HEK293 (cell line): ENCODE measurements at regions not wholly inside any gene's neighbourhood (a gene's known extent, or its start where the extent isn't known, plus 50 kb on each side); places are given as distances from the start of the nearest gene placed in this dataset.

Experiments
- CTCF ChIA-PET: fragments of 350-600 bp; formaldehyde crosslinking; extraction: SDS; loops from one replicate; lab custom pipeline; 2021; ENCODE audit warnings: antibody characterized with exemption; lab: Yijun Ruan, JAX
- POLR2A ChIA-PET: fragments of 300-600 bp; formaldehyde crosslinking; extraction: SDS; loops from one replicate; lab custom pipeline; 2020; ENCODE audit warnings: antibody characterized with exemption, inconsistent platforms; lab: Yijun Ruan, JAX
- H3K27ac ChIP-seq: fragments of 200-500 bp; sonication (Bioruptor generic); 2 replicates; pipeline ENCODE4 v1.5.1; 2014; ENCODE audit warnings: low read depth, low read length, control low read depth, inconsistent platforms; ENCODE audit errors: extremely low read depth
- H3K36me3 ChIP-seq, 2 experiments: fragments of 200-500 bp in 1 of 2; sonication (Bioruptor generic) in 1 of 2; 1 replicate in 1 of 2; 2 replicates in 1 of 2; pipeline ENCODE4 v1.5.1; 2014 to 2017; ENCODE audit warnings: inconsistent platforms in 2 of 2, low read length in 2 of 2; ENCODE audit not compliant: control insufficient read depth in 2 of 2, insufficient read depth in 1 of 2
- H3K4me1 ChIP-seq: fragments of 200-500 bp; sonication (Bioruptor generic); 2 replicates; pipeline ENCODE4 v1.5.1; 2014; ENCODE audit warnings: mild to moderate bottlenecking, low read length, inconsistent platforms; ENCODE audit not compliant: control insufficient read depth, insufficient read depth
- H3K4me3 ChIP-seq: 2 replicates; pipeline ENCODE4 v1.5.1; 2011; ENCODE audit warnings: low read depth, mild to moderate bottlenecking, control low read depth, low read length, moderate library complexity
- H3K9me3 ChIP-seq: fragments of 200-500 bp; sonication (Bioruptor generic); 2 replicates; pipeline ENCODE4 v1.5.1; 2014; ENCODE audit warnings: low read depth, low read length, inconsistent platforms; ENCODE audit not compliant: control insufficient read depth, insufficient read depth
- GLI4 ChIP-seq: fragments of 450-650 bp; formaldehyde crosslinking; IDR thresholded peaks from 2 replicates; pipeline ENCODE4 v1.5.1; 2016; ENCODE audit warnings: missing biosample characterization, missing genetic modification characterization
- GLIS2 ChIP-seq: fragments of 450-650 bp; formaldehyde crosslinking; IDR thresholded peaks from 2 replicates; pipeline ENCODE4 v1.5.1; 2016; ENCODE audit warnings: missing biosample characterization, missing genetic modification characterization
- HOXC10 ChIP-seq: sonication (generic); formaldehyde crosslinking; IDR thresholded peaks from 2 replicates; pipeline ENCODE4 v1.8.1; 2023; ENCODE audit warnings: mild to moderate bottlenecking, missing genetic modification reagents
- KLF10 ChIP-seq: fragments of 450-650 bp; IDR thresholded peaks from 2 replicates; pipeline ENCODE4 v1.5.1; 2018; ENCODE audit warnings: missing biosample characterization, mild to moderate bottlenecking, missing genetic modification characterization
- KLF8 ChIP-seq: fragments of 450-650 bp; formaldehyde crosslinking; IDR thresholded peaks from 2 replicates; pipeline ENCODE4 v1.5.1; 2016; ENCODE audit warnings: missing biosample characterization, missing genetic modification characterization
- MYNN ChIP-seq: fragments of 450-650 bp; formaldehyde crosslinking; IDR thresholded peaks from 2 replicates; pipeline ENCODE4 v1.5.1; 2016; ENCODE audit warnings: missing biosample characterization, missing genetic modification characterization, borderline replicate concordance
- REST ChIP-seq: fragments of 450-650 bp; formaldehyde crosslinking; IDR thresholded peaks from 2 replicates; pipeline ENCODE4 v1.5.1; 2016; ENCODE audit warnings: missing biosample characterization, missing genetic modification characterization
- SCRT1 ChIP-seq: fragments of 450-650 bp; formaldehyde crosslinking; IDR thresholded peaks from 2 replicates; pipeline ENCODE4 v1.5.1; 2016; ENCODE audit warnings: missing biosample characterization, missing genetic modification characterization, borderline replicate concordance
- TRIM28 ChIP-seq: IDR thresholded peaks from 2 replicates; pipeline ENCODE4 v1.6.1; 2011; ENCODE audit warnings: low read length, control low read depth, borderline replicate concordance
- WT1 ChIP-seq: fragments of 450-650 bp; formaldehyde crosslinking; IDR thresholded peaks from 2 replicates; pipeline ENCODE4 v1.5.1; 2016; ENCODE audit warnings: missing biosample characterization, missing genetic modification characterization
- ZNF138 ChIP-seq: fragments of 450-650 bp; formaldehyde crosslinking; IDR thresholded peaks from 2 replicates; pipeline ENCODE4 v1.5.1; 2016; ENCODE audit warnings: missing biosample characterization, missing genetic modification characterization, borderline replicate concordance
- ZNF146 ChIP-seq: fragments of 450-650 bp; formaldehyde crosslinking; IDR thresholded peaks from 2 replicates; pipeline ENCODE4 v1.5.1; 2016; ENCODE audit warnings: missing biosample characterization, missing genetic modification characterization
- ZNF214 ChIP-seq: fragments of 450-650 bp; formaldehyde crosslinking; IDR thresholded peaks from 2 replicates; pipeline ENCODE4 v1.5.1; 2017; ENCODE audit warnings: missing biosample characterization, mild to moderate bottlenecking, missing genetic modification characterization, borderline replicate concordance
- ZNF610 ChIP-seq: fragments of 450-650 bp; formaldehyde crosslinking; IDR thresholded peaks from 2 replicates; pipeline ENCODE4 v1.5.1; 2016; ENCODE audit warnings: missing biosample characterization, missing genetic modification characterization, borderline replicate concordance
- ZNF629 ChIP-seq: fragments of 450-650 bp; formaldehyde crosslinking; IDR thresholded peaks from 2 replicates; pipeline ENCODE4 v1.5.1; 2017; ENCODE audit warnings: missing biosample characterization, missing genetic modification characterization
- ZNF658 ChIP-seq: fragments of 450-650 bp; formaldehyde crosslinking; IDR thresholded peaks from 2 replicates; pipeline ENCODE4; 2016; ENCODE audit warnings: missing biosample characterization, missing genetic modification characterization
- ZNF664 ChIP-seq: fragments of 450-650 bp; formaldehyde crosslinking; IDR thresholded peaks from 2 replicates; pipeline ENCODE4 v1.5.1; 2016; ENCODE audit warnings: missing biosample characterization, missing genetic modification characterization
- ZNF670 ChIP-seq: fragments of 450-650 bp; formaldehyde crosslinking; IDR thresholded peaks from 2 replicates; pipeline ENCODE4 v1.5.1; 2016; ENCODE audit warnings: missing biosample characterization, missing genetic modification characterization, low read depth
- ZNF704 ChIP-seq: fragments of 450-650 bp; formaldehyde crosslinking; IDR thresholded peaks from 2 replicates; pipeline ENCODE4 v1.5.1; 2016; ENCODE audit warnings: missing biosample characterization, missing genetic modification characterization
- ZNF768 ChIP-seq: fragments of 450-650 bp; formaldehyde crosslinking; IDR thresholded peaks from 2 replicates; pipeline ENCODE4 v1.5.1; 2018; ENCODE audit warnings: missing biosample characterization, mild to moderate bottlenecking, missing genetic modification characterization
- TF ChIP-seq, protein P1 (sequence below): fragments of 450-650 bp; formaldehyde crosslinking; IDR thresholded peaks from 2 replicates; pipeline ENCODE4 v1.5.1; 2016; ENCODE audit warnings: missing biosample characterization, missing genetic modification characterization
- TF ChIP-seq, protein P2 (sequence below): fragments of 450-650 bp; formaldehyde crosslinking; IDR thresholded peaks from 2 replicates; pipeline ENCODE4 v1.5.1; 2016; ENCODE audit warnings: missing biosample characterization, missing genetic modification characterization
- TF ChIP-seq, protein P3 (sequence below): sonication (generic); formaldehyde crosslinking; IDR thresholded peaks from 2 replicates; pipeline ENCODE4 v1.8.1; 2022; ENCODE audit warnings: mild to moderate bottlenecking, moderate library complexity, missing genetic modification reagents

DNA sequence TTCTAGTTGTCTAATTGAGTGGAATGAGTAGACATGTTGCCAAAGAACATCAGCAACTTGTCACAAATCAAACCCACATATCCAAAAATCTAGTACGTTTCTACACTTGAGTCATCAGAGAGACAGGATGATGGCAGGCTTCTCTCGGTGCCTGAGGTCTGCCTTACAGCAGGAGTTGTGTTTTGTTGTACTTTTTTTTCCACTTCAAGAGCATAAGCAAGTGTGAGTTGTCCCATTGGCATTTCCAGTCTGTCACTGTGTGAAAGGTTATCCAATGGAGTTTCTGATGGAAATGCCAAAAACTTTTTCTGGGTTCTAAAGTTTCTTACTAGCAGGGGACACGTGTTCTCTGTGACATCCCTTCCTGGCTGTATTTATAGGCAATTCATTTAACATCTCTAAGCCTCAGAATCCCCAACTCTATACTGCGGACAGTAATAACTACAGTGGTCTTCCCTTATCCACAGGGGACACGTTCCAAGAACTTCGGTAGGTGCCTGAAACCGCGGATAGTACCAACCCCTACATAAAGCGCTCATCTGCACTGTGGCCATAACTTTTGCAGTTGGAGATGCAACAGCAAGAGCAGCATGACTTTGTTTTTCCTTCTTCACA lies 246.5 kb downstream of the SYK start (continued):
- TF ChIP-seq, protein P1, sequence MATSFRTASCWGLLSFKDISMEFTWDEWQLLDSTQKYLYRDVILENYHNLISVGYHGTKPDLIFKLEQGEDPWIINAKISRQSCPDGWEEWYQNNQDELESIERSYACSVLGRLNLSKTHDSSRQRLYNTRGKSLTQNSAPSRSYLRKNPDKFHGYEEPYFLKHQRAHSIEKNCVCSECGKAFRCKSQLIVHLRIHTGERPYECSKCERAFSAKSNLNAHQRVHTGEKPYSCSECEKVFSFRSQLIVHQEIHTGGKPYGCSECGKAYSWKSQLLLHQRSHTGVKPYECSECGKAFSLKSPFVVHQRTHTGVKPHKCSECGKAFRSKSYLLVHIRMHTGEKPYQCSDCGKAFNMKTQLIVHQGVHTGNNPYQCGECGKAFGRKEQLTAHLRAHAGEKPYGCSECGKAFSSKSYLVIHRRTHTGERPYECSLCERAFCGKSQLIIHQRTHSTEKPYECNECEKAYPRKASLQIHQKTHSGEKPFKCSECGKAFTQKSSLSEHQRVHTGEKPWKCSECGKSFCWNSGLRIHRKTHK (tag by site-specific recombination) = no peak
- TF ChIP-seq ZNF658 (tag by site-specific recombination) (no peak), ZNF768 (tag by site-specific recombination) (no peak), ZNF629 (tag by site-specific recombination) (no peak), ZNF214 (tag by site-specific recombination) (no peak)

DNA sequence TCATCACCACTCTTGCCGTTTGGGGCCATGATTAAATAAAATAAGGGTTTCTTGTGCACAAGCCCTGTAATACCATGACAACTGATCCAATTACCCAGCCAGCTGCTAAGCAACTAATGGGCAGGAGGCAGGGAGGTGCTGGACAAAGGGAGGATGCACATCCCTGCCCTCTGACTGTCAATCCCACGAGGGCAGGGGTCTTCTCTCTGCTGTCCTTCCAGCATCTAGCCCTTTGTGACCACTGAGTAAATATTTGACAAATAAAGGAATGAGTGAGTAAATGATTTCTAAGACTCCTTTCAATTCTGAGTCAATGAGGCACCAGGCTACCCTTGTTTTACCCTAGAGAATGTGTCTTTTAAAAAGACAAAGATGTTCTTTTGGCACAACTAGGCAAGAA lies 247.1 kb downstream of the SYK start:
- Histone ChIP-seq H3K27ac (no peak overlapping the region), H3K4me1 (no peaks in the 10 kb centered on the region), H3K4me3 (no peak overlapping the region), H3K9me3 (no peaks in the 10 kb centered on the region), H3K36me3 (no peaks in the 10 kb centered on the region)
- POLR2A ChIA-PET = no interaction called here
- CTCF ChIA-PET = no interaction called here
- TF ChIP-seq ZNF670 (tag by site-specific recombination) (no peak), TRIM28 (no peak), SCRT1 (tag by site-specific recombination) (no peak), WT1 (tag by site-specific recombination) (no peak), ZNF138 (tag by site-specific recombination) (no peak), GLI4 (tag by site-specific recombination) (no peak), ZNF610 (tag by site-specific recombination) (no peak), KLF8 (no peak), ZNF704 (no peak), HOXC10 (CRISPR knock-in tag) (no peak), MYNN (tag by site-specific recombination) (no peak), REST (tag by site-specific recombination) (no peak), ZNF664 (no peak), KLF10 (tag by site-specific recombination) (no peak), GLIS2 (tag by site-specific recombination) (no peak), ZNF146 (no peak)
- TF ChIP-seq, protein P2, sequence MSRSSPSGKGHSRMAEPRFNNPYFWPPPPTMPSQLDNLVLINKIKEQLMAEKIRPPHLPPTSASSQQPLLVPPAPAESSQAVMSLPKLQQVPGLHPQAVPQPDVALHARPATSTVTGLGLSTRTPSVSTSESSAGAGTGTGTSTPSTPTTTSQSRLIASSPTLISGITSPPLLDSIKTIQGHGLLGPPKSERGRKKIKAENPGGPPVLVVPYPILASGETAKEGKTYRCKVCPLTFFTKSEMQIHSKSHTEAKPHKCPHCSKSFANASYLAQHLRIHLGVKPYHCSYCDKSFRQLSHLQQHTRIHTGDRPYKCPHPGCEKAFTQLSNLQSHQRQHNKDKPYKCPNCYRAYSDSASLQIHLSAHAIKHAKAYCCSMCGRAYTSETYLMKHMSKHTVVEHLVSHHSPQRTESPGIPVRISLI (tag by site-specific recombination) = no peak
- TF ChIP-seq, protein P3, sequence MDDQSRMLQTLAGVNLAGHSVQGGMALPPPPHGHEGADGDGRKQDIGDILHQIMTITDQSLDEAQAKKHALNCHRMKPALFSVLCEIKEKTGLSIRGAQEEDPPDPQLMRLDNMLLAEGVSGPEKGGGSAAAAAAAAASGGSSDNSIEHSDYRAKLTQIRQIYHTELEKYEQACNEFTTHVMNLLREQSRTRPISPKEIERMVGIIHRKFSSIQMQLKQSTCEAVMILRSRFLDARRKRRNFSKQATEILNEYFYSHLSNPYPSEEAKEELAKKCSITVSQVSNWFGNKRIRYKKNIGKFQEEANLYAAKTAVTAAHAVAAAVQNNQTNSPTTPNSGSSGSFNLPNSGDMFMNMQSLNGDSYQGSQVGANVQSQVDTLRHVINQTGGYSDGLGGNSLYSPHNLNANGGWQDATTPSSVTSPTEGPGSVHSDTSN = no peak
